Nephron progenitor cell (in vitro differentiated cells): ENCODE measurements at regions not wholly inside any gene's neighbourhood (a gene's known extent, or its start where the extent isn't known, plus 50 kb on each side); places are given as distances from the start of the nearest gene placed in this dataset.

Experiments used
- DNase-seq: peaks from one replicate; pipeline ENCODE4 v3.0.0; 2021
- H3K27ac Mint-ChIP-seq: 2 replicates; pipeline ENCODE4 v1.8.0; 2021; ENCODE audit warnings: mild to moderate bottlenecking, moderate library complexity, mixed read lengths
- H3K27me3 Mint-ChIP-seq: 2 replicates; pipeline ENCODE4 v1.8.0; 2021; ENCODE audit warnings: mild to moderate bottlenecking, low read depth, mixed read lengths; ENCODE audit not compliant: poor library complexity
- H3K36me3 Mint-ChIP-seq: 2 replicates; pipeline ENCODE4 v1.8.0; 2021; ENCODE audit warnings: low read depth, mixed read lengths
- H3K4me1 Mint-ChIP-seq: 2 replicates; pipeline ENCODE4 v1.8.0; 2021; ENCODE audit warnings: mixed read lengths
- H3K4me3 Mint-ChIP-seq: 2 replicates; pipeline ENCODE4 v1.8.0; 2021; ENCODE audit warnings: mild to moderate bottlenecking, moderate library complexity, mixed read lengths
- H3K9me3 Mint-ChIP-seq: 2 replicates; pipeline ENCODE4 v1.8.0; 2021; ENCODE audit warnings: mild to moderate bottlenecking, moderate library complexity, mixed read lengths
- TF ChIP-seq, protein P1 (sequence below): fragments of 200-600 bp; sonication (generic); IDR thresholded peaks from 2 replicates; pipeline ENCODE4 v1.5.0; 2021; ENCODE audit warnings: antibody characterized with exemption

DNA sequence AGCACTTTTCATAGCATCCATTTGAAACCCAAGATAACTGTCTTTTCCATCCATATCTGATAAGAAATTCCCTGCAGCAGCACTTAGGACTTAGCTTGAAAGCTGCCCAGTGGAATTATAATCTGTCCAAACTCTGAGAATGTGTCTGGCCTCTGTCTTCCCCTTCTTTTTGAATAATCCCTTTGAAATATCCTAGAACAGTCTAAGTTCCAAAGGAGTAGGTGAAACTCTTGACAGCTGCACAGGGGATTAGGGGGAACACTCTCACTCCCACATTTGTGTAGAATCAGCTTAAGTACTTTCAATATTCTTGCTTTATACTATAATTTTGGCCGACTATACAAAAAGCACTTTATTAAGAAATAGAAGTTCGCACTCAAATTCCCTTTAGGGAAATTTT is 157.7 kb downstream of the PAPSS1 start:
- DNase-seq = no peak
- Mint-ChIP-seq H3K4me3 (no peak overlapping the region), H3K9me3 (peaks cover 19% of the 10 kb centered on the region), H3K27ac (no peak overlapping the region), H3K4me1 (peaks cover 10% of the 10 kb centered on the region), H3K36me3 (no peaks in the 10 kb centered on the region), H3K27me3 (no peaks in the 10 kb centered on the region)
- TF ChIP-seq, protein P1, sequence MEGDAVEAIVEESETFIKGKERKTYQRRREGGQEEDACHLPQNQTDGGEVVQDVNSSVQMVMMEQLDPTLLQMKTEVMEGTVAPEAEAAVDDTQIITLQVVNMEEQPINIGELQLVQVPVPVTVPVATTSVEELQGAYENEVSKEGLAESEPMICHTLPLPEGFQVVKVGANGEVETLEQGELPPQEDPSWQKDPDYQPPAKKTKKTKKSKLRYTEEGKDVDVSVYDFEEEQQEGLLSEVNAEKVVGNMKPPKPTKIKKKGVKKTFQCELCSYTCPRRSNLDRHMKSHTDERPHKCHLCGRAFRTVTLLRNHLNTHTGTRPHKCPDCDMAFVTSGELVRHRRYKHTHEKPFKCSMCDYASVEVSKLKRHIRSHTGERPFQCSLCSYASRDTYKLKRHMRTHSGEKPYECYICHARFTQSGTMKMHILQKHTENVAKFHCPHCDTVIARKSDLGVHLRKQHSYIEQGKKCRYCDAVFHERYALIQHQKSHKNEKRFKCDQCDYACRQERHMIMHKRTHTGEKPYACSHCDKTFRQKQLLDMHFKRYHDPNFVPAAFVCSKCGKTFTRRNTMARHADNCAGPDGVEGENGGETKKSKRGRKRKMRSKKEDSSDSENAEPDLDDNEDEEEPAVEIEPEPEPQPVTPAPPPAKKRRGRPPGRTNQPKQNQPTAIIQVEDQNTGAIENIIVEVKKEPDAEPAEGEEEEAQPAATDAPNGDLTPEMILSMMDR = no peak

GRCh38 chr4:107561481-107561880 is 158.6 kb downstream of the PAPSS1 start:
- DNase-seq = no peak
- H3K36me3 Mint-ChIP-seq = no peaks in the 10 kb centered on the region
- no peak overlapping the region for H3K27ac Mint-ChIP-seq
- peaks cover 10% of the 10 kb centered on the region for H3K4me1 Mint-ChIP-seq
- no peaks in the 10 kb centered on the region for H3K27me3 Mint-ChIP-seq
- TF ChIP-seq, protein P1 = no peak
- H3K9me3 Mint-ChIP-seq = peaks cover 18% of the 10 kb centered on the region
- no peak overlapping the region for H3K4me3 Mint-ChIP-seq

DNA sequence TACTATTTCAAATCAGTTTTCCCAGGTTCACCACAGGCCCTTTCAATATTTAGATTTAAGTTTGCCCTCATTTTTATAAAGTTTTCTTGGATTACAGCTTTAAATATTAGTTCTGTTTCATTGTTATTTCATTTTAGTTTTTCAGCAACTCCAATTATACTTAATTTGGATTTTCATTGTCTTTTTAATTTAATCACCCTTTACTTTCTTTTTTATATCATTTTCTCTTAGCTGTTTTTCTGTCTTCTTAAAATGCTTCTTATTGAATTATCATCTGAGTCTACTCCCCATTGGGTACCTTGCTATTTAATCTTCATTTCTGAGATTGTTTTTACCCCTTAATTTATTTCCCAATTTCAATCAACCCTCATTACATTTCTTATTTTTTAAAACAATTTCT is 160.4 kb downstream of the PAPSS1 start:
- Mint-ChIP-seq H3K27ac (no peak overlapping the region), H3K9me3 (peaks cover 19% of the 10 kb centered on the region), H3K36me3 (no peaks in the 10 kb centered on the region), H3K4me1 (peaks cover 10% of the 10 kb centered on the region), H3K4me3 (no peak overlapping the region), H3K27me3 (no peaks in the 10 kb centered on the region)
- TF ChIP-seq, protein P1 = no peak
- no peak for DNase-seq

- Mint-ChIP-seq H3K27me3 (no peaks in the 10 kb centered on the region), H3K27ac (no peak overlapping the region), H3K4me3 (no peak overlapping the region), H3K4me1 (peaks cover 14% of the 10 kb centered on the region), H3K36me3 (no peaks in the 10 kb centered on the region), H3K9me3 (peaks cover 13% of the 10 kb centered on the region)
- no peak for DNase-seq
- TF ChIP-seq, protein P1 = no peak
These were observed 167.7 kb downstream of the PAPSS1 start for GRCh38 chr4:107552306-107552705.

DNA sequence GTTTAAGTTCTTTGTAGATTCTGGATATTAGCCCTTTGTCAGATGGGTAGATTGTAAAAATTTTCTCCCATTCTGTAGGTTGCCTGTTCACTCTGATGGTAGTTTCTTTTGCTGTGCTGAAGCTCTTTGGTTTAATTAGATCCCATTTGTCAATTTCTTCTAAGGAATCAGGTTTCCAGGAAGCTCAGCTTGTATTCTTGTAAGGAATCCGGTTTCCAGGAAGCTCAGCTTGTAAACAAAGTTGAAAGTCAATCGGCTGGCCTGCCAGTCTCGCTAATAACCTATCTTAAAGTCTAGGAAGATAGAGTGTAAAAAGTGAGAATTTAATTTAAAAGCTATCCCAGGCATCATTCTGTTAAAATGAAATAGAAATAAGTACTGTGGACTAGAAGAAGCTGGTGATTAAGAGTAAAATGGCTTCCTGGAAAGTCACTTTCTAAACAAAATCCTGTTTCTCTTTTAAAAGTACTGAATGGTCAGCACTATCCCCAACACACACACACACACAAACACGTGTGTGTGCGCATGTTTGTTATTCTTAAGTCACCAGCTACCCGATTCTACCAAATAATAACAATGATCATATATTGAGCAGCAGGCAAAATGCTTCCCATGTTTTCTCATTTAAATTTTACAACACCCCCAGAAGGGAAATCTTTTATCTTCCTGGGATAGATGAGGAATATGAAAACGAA is 171.7 kb downstream of the PAPSS1 start:
- peak overlapping the region; percentile 94 for H3K27ac Mint-ChIP-seq
- H3K4me3 Mint-ChIP-seq = peak overlapping the region; percentile 15
- peak; percentile 2 for DNase-seq
- TF ChIP-seq, protein P1 = no peak
- H3K36me3 Mint-ChIP-seq = no peaks in the 10 kb centered on the region
- no peaks in the 10 kb centered on the region for H3K27me3 Mint-ChIP-seq
- peaks cover 11% of the 10 kb centered on the region for H3K9me3 Mint-ChIP-seq
- peaks cover 31% of the 10 kb centered on the region for H3K4me1 Mint-ChIP-seq

- H3K27ac Mint-ChIP-seq = peak overlapping the region; percentile 57
- H3K9me3 Mint-ChIP-seq = peaks cover 11% of the 10 kb centered on the region
- DNase-seq = no peak
- H3K36me3 Mint-ChIP-seq = no peaks in the 10 kb centered on the region
- H3K4me1 Mint-ChIP-seq = peaks cover 35% of the 10 kb centered on the region
- H3K4me3 Mint-ChIP-seq = no peak overlapping the region
- no peaks in the 10 kb centered on the region for H3K27me3 Mint-ChIP-seq
- TF ChIP-seq, protein P1 = no peak
These were observed 173.4 kb downstream of the PAPSS1 start for GRCh38 chr4:107546638-107547037.
